ENCODE measurements at regions not wholly inside any gene's neighbourhood (a gene's known extent, or its start where the extent isn't known, plus 50 kb on each side); places are given as distances from the start of the nearest gene placed in this dataset.

- Histone ChIP-seq H3K9me3 (no peaks in the 10 kb centered on the region), H3K4me3 (no peak overlapping the region), H3K36me3 (peaks cover 0 to 4% of the 10 kb centered on the region in 2 donors), H3K27ac (no peak overlapping the region), H3K4me1 (no peaks in the 10 kb centered on the region), H3K27me3 (no peaks in the 10 kb centered on the region)
- no peak for DNase-seq
- intact Hi-C loops (cut with DNase I; ENCODE audit: low total_unique reads), result no loop called here
- TF ChIP-seq POLR2A (IDR thresholded peaks at IDR 0.05), result no peak
- TF ChIP-seq CTCF (IDR thresholded peaks at IDR 0.05), result no peak
Observed at GRCh38 chr6:144536079-144536478, 250.9 kb downstream of the UTRN start.

- TF ChIP-seq CTCF (IDR thresholded peaks at IDR 0.05), result no peak
- no peak for TF ChIP-seq POLR2A (IDR thresholded peaks at IDR 0.05)
- Histone ChIP-seq H3K9me3 (no peaks in the 10 kb centered on the region), H3K27me3 (no peaks in the 10 kb centered on the region), H3K4me1 (no peaks in the 10 kb centered on the region), H3K27ac (no peak overlapping the region), H3K36me3 (no peaks in the 10 kb centered on the region), H3K4me3 (no peak overlapping the region)
- intact Hi-C loops (cut with DNase I; ENCODE audit: low total_unique reads), result no loop called here
- no peak for DNase-seq
Observed at GRCh38 chr6:144543006-144543871, 258.1 kb downstream of the UTRN start.

GRCh38 chr6:144544266-144544830 lies 259.2 kb downstream of the UTRN start:
- Histone ChIP-seq H3K9me3 (no peaks in the 10 kb centered on the region), H3K36me3 (no peaks in the 10 kb centered on the region), H3K27me3 (no peaks in the 10 kb centered on the region), H3K4me3 (no peak overlapping the region), H3K4me1 (no peaks in the 10 kb centered on the region), H3K27ac (no peak overlapping the region)
- TF ChIP-seq POLR2A (IDR thresholded peaks at IDR 0.05), result no peak
- no peak for TF ChIP-seq CTCF (IDR thresholded peaks at IDR 0.05)
- intact Hi-C loops (cut with DNase I; ENCODE audit: low total_unique reads), result no loop called here
- DNase-seq, result no peak

- H3K27ac ChIP-seq, result no peak overlapping the region
- DNase-seq, result no peak
- TF ChIP-seq POLR2A (IDR thresholded peaks at IDR 0.05) (no peak), CTCF (IDR thresholded peaks at IDR 0.05) (no peak)
- no peaks in the 10 kb centered on the region for H3K4me1 ChIP-seq
- intact Hi-C loops (cut with DNase I; ENCODE audit: low total_unique reads), result no loop called here
- H3K9me3 ChIP-seq, result no peaks in the 10 kb centered on the region
- H3K36me3 ChIP-seq, result no peaks in the 10 kb centered on the region
- no peak overlapping the region for H3K4me3 ChIP-seq
- no peaks in the 10 kb centered on the region for H3K27me3 ChIP-seq
Observed at GRCh38 chr6:144546807-144547206, 261.7 kb downstream of the UTRN start.

GRCh38 chr6:144547409-144547808 lies 262.3 kb downstream of the UTRN start:
- no peaks in the 10 kb centered on the region for H3K27me3 ChIP-seq
- no peak overlapping the region for H3K4me3 ChIP-seq
- TF ChIP-seq CTCF (IDR thresholded peaks at IDR 0.05) (no peak), POLR2A (IDR thresholded peaks at IDR 0.05) (no peak)
- H3K9me3 ChIP-seq, result no peaks in the 10 kb centered on the region
- DNase-seq, result no peak
- no peak overlapping the region for H3K27ac ChIP-seq
- H3K36me3 ChIP-seq, result no peaks in the 10 kb centered on the region
- intact Hi-C loops (cut with DNase I; ENCODE audit: low total_unique reads), result no loop called here
- no peaks in the 10 kb centered on the region for H3K4me1 ChIP-seq
